GM18505 (cell line): ENCODE measurements at regions not wholly inside any gene's neighbourhood (a gene's known extent, or its start where the extent isn't known, plus 50 kb on each side); places are given as distances from the start of the nearest gene placed in this dataset.

Source experiments
- ATAC-seq: cut with Tn5 transposase; IDR thresholded peaks from one replicate; pipeline ENCODE4 v1.9.1; 2021; ENCODE audit not compliant: unreplicated experiment
- POLR2A ChIP-seq: IDR thresholded peaks from 4 replicates; pipeline ENCODE4 v1.6.1; 2011; ENCODE audit warnings: borderline replicate concordance; ENCODE audit not compliant: insufficient read depth, insufficient read length; ENCODE audit errors: extremely low read depth

DNA sequence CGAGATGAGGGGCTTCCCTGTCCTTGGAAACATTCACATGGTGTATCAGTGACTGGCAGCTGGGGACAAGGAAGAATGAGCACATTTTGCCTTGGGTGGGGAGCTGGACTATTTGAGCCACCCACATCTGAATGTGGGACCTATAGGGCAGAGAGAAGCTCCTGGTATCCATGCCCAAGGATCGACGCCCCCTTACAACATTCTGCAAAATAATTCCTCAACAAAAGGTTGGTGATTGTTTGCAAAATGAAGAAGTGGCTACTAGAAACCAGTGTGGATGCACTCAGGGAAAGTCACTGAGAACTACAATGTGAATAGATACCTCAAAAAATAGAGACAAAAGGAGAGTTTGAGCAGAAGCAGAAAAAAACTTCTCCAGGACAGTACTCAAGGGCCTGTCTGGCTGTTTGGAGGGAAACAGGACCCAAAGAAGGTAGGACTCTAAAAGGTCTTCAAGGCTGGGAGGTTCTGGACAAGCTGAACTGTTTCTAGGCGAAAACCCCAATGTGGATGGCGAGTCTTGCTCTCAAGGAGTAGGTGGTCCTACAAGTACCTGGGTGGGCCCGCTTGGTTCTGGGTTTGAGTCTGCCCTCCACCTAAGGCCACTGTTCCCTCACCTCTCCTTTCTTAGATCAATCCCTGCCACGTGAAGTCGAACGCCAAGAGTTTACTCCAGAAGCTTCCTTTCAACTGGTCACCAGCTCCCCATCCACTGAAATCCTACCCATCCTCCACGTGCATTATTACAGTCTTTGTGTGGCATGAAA lies 125.0 kb upstream of the ZNF746 start:
- no peak for TF ChIP-seq POLR2A
- no peak for ATAC-seq

DNA sequence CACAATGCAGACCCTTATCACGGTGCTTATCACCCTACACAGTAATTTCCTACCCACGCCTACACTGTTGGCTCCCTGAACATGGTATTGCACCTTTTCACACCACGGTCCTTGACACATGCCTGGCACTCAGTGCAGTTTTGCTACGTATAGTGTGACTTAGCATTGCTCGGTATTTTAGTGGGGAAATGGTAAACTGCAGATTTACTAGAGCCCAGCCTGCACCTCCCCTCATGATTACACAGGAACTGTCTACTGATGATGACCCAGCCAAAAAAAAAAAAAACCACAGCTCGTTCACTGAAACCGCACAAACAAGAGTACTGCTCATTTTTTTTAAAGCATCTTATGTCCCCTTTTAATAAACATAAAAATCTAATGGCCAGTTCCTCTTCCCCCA lies 124.2 kb upstream of the ZNF746 start:
- ATAC-seq, result no peak
- TF ChIP-seq POLR2A, result no peak

GRCh38 chr7:149620961-149621360 lies 123.4 kb upstream of the ZNF746 start:
- peak; percentile 20 for ATAC-seq
- TF ChIP-seq POLR2A, result no peak

- TF ChIP-seq POLR2A, result no peak
Measured at GRCh38 chr7:149616898-149617297, 119.3 kb upstream of the ZNF746 start.

GRCh38 chr7:149615690-149616270 lies 118.2 kb upstream of the ZNF746 start:
- TF ChIP-seq POLR2A, result no peak
- ATAC-seq, result no peak

More at GRCh38 chr7:149616898-149617297, 119.3 kb upstream of the ZNF746 start:
- no peak for ATAC-seq

- TF ChIP-seq POLR2A, result no peak
- ATAC-seq, result no peak
Measured at GRCh38 chr7:149610441-149611011, 112.9 kb upstream of the ZNF746 start.

GRCh38 chr7:149608168-149608567 lies 110.6 kb upstream of the ZNF746 start:
- no peak for ATAC-seq
- TF ChIP-seq POLR2A, result no peak

DNA sequence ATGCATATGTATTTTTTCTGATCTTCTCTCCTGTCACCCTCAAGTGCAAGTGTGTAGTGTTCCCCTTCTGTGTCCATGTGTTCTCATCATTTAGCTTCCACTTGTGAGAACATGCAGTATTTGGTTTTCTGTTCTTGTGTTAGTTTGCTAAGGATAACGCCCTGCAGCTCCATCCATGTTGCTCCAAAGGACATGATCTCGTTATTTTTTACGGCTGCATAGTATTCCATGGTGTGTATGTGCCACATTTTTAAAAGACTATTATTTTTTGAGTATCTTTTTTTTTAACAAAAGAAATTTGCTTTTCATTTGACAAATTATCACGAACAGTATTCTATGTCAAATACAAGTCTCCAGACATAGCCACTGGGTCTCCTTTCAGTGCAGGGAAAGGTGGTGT lies 110.1 kb upstream of the ZNF746 start:
- ATAC-seq, result no peak

GRCh38 chr7:149606826-149607225 lies 109.2 kb upstream of the ZNF746 start:
- no peak for ATAC-seq
- TF ChIP-seq POLR2A, result no peak

More for the DNA sequence above, 110.1 kb upstream of the ZNF746 start:
- TF ChIP-seq POLR2A, result no peak

GRCh38 chr7:149605696-149606095 lies 108.1 kb upstream of the ZNF746 start:
- no peak for TF ChIP-seq POLR2A
- no peak for ATAC-seq

- ATAC-seq, result no peak
- TF ChIP-seq POLR2A, result no peak
Measured at GRCh38 chr7:149604521-149604920, 106.9 kb upstream of the ZNF746 start.

DNA sequence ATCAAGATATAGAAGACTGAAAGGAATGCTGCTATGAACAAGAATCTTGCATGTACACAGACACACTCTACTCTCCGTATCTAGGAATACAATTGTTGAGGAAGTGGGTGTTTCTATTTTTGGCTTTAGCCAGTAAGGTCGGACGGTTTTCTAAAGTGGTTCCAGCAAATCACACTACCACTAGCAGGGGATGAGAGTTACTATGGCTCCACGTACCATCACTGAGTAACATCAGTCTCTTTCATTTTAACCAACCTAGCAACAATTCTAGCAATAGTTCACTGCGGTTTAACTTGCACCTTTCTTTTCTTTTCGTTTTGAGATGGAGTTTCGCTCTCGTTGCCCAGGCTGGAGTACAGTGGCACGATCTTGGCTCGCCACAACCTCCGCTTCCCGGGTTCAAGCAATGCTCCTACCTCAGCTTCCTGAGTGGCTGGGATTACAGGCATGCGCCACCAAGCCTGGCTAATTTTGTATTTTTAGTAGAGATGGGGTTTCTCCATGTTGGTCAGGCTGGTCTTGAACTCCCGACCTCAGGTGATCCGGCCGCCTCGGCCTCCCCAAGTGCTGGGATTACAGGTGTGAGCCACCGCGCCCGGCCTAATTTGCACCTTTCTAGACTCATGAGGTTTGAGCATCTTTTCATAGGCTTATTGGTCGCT lies 103.2 kb upstream of the ZNF746 start:
- ATAC-seq, result peak; percentile 88
- TF ChIP-seq POLR2A, result peak; percentile 43

DNA sequence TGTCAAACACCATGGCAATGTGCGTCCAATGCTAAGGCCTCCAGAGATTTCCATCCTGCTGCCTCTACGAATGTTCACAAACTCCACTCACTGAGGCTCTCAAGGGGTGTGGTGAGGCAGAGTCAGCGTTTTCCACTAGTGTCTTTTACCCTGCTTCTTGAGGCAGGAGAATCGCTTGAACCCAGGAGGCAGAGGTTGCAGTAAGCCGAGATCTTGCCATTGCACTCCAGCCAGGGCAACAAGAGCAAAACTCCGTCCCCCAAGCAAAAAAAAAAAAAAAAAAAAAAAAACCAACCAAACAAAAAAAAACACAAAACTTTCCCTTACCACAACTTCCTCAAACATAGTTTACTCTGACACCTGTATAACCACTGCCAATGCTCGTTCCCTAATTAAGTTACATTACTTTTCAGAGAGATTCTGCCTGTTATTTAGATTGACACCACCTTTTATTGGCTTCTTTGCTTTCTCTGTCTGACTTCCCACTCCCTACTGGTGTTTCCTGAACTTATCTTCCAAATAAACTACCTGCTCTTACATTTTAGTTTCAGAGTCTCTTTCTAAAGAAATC lies 102.1 kb upstream of the ZNF746 start:
- peak; percentile 29 for ATAC-seq
- no peak for TF ChIP-seq POLR2A
